Stimulated activated CD8-positive, alpha-beta memory T cell treated with anti-CD3 and anti-CD28 coated beads, Interleukin-12 subunit alpha, Interleukin-12 subunit beta, amount 100 ng/mL, for 24 hours (primary cell): ENCODE measurements at regions not wholly inside any gene's neighbourhood (a gene's known extent, or its start where the extent isn't known, plus 50 kb on each side); places are given as distances from the start of the nearest gene placed in this dataset.

Experiments
- DNase-seq: peaks from one replicate; pipeline ENCODE4 v3.0.0-alpha.2; 2020; ENCODE audit errors: extremely low read depth

- no peak for DNase-seq
Measured at GRCh38 chr4:3818371-3818770, 52.2 kb downstream of the ADRA2C start.

- no peak for DNase-seq
Measured at GRCh38 chr4:3819210-3819919, 53.2 kb downstream of the ADRA2C start.

- no peak for DNase-seq
Measured at GRCh38 chr4:3820016-3820805, 54.0 kb downstream of the ADRA2C start.

- no peak for DNase-seq
Measured at GRCh38 chr4:3820806-3821579, 54.8 kb downstream of the ADRA2C start.

- no peak for DNase-seq
Measured at GRCh38 chr4:3821580-3822229, 55.5 kb downstream of the ADRA2C start.

- DNase-seq: no peak
Measured at GRCh38 chr4:3822230-3822947, 56.2 kb downstream of the ADRA2C start.

GRCh38 chr4:3823496-3824341, 57.5 kb downstream of the ADRA2C start:
- DNase-seq: no peak

GRCh38 chr4:3824521-3825270, 58.5 kb downstream of the ADRA2C start:
- no peak for DNase-seq

GRCh38 chr4:3825530-3825929, 59.3 kb downstream of the ADRA2C start:
- DNase-seq: no peak

- DNase-seq: no peak
Measured at GRCh38 chr4:3826247-3827172, 60.3 kb downstream of the ADRA2C start.

- no peak for DNase-seq
Measured at GRCh38 chr4:3827616-3828492, 61.7 kb downstream of the ADRA2C start.

- DNase-seq: no peak
Measured at GRCh38 chr4:3828546-3828945, 62.4 kb downstream of the ADRA2C start.

GRCh38 chr4:3829211-3829955, 63.2 kb downstream of the ADRA2C start:
- no peak for DNase-seq

GRCh38 chr4:3829956-3830773, 64.0 kb downstream of the ADRA2C start:
- no peak for DNase-seq

GRCh38 chr4:3830774-3831528, 64.8 kb downstream of the ADRA2C start:
- no peak for DNase-seq
